ENCODE measurements at regions not wholly inside any gene's neighbourhood (a gene's known extent, or its start where the extent isn't known, plus 50 kb on each side); places are given as distances from the start of the nearest gene placed in this dataset.
A peak's percentile ranks its signal among the peaks of the same experiment; 100 is the strongest.
"Not testable (repeated sequence)": the region's sequence is repeated elsewhere in the genome, so short reads cannot be mapped to it uniquely, and the experiment has no call there.

DNA sequence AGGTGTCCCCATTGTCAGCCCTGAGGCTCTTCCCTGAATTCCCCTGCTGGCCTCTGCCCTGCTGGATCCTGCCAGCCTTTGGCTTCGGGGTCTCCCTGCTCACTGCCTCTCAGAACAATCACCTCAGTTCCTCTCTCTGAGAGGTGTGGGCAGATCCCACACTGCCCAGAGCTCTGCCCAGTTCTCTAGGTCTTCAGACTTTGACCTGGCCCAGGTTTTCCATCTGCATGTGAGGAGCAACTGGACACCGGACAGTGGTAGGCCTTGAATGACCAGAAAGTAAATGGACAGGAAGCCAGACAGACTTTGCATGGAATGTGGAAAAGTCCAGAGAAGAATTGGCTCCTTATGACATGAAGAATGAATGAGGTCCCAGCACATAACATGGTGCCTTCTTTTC, 111.8 kb downstream of the FOXD4L6 start:
- DNase-seq, result not testable (repeated sequence)

DNA sequence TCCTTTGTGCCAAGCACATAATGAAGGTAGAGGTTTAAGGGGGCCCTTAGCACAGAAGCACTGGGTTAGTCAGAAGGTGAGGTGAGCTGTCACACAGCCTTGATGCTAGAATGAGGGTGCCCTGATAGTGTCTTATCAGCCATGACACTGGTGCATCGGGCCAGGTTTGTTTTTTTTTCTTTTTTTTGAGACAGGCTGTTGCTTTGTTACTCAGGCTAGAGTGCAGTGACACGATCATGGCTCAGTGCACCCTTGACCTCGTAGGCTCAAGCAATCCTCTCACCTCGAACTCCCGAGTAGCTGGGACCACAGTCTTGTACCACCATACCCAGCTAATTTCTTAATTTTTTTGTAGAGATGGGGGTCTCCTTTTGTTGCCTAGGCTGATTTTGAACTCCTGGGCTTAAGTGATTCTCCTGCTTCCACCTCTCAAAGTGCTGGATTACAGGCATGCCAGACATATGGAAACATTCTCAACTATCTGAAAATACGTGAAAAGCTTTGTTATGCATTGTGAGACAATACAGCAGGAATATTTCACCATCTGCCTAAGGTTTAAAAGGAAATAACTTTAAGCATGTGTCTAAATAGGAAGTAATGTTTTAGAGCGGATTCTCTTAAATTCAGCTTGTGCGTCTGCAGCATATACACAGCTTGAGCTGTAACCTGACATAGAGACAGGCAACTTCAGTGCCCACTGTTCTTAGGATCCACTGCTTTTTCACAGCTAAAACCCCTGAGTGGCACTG, 128.4 kb downstream of the FOXD4L6 start:
- not testable (repeated sequence) for DNase-seq

GRCh38 chr9:40995490-40995889, 133.0 kb downstream of the FOXD4L6 start:
- DNase-seq, result not testable (repeated sequence)

DNA sequence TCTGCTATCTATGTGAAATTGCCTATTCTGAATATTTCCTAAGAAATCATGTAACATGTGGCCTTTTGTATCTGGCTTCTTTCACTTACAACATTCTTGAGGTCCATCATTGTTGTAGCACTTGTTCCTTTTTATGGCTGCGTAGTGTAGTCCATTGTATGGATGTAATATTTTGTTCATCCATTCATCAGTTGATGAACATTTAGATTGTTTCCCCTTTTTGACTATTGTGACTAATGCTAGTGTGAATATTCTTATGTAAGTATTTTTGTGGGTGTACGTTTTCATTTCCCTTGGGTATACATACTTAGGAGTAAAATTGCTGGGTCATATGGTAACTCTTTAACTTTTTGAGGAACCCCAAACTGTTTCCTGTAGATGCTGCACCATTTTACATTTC, 134.6 kb downstream of the FOXD4L6 start:
- not testable (repeated sequence) for DNase-seq

- DNase-seq, result not testable (repeated sequence)
These were observed 135.1 kb downstream of the FOXD4L6 start for GRCh38 chr9:40993375-40993774.

- not testable (repeated sequence) for DNase-seq
These were observed 136.0 kb downstream of the FOXD4L6 start for GRCh38 chr9:40992472-40992821.

- DNase-seq, result peak; percentile 98 to 99
These were observed 136.6 kb downstream of the FOXD4L6 start for GRCh38 chr9:40991741-40992471.

DNA sequence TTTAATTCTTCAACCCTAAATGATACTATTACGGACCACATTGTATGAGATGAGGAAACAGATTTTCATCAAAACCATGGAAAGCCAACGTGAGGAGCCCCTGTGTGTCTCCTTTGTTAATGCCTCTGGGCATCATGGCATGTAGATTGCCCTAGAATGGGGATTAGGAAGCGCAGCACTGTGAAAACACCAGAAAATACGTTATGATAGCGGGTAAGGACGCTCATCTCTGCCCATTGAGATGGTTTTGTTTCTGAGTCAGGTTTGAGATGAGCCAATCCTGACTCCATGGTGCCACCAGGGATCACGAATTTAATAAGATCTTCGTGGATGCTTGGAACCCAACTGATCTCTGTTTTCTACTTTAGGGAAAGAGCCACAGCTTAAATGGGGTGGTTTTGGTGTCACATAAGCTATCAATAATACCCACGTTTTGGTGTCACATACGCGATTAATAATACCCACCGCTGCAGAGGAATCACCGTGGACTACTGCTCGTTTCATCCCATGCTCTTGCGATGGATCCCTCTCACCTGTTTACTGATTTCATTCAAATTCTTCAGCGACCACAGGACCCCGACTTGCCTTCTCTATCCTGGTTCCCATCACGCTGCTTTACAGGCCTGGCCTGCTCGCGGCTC, 137.3 kb downstream of the FOXD4L6 start:
- DNase-seq, result not testable (repeated sequence)

DNA sequence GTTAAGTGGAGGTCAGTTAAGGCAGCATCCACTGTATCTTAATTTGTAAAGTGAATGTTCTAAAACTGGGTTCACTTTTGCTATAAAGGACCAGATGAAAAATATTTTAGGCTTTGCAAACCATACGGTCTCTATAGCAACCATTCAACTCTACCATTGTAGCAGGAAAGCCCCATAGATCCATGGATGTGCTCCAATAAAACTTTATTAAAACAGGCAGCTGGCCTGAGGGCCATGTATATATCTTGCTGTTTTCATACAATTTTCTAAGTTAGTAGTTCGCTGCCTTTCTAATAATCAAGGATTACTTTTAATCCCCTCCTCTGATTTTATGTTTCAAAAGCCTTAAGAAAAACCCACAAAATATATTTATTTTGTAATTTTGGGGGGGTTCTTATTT, 142.1 kb downstream of the FOXD4L6 start:
- DNase-seq, result not testable (repeated sequence)

DNA sequence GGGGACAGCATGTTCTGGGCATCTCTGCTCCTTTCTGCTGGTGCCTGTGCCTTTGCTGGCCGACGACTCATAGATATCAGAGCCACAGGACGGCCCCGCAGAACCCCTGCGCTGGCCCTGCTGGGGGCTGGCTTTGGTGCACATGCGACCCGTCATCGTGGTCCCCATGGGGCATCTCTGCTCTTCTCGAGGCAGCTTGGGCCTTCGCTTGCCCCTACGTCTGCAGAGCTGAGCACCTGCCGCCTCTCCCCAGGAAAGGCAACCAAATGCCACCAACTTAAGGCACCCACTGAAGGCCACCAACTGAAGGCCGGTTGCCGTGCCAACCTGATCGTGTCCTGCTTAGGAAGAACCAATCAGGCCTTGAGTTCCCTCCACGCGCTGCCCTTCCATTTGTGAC, 153.1 kb downstream of the FOXD4L6 start:
- DNase-seq, result not testable (repeated sequence)

GRCh38 chr9:40974912-40975311, 153.6 kb downstream of the FOXD4L6 start:
- DNase-seq, result not testable (repeated sequence)

DNA sequence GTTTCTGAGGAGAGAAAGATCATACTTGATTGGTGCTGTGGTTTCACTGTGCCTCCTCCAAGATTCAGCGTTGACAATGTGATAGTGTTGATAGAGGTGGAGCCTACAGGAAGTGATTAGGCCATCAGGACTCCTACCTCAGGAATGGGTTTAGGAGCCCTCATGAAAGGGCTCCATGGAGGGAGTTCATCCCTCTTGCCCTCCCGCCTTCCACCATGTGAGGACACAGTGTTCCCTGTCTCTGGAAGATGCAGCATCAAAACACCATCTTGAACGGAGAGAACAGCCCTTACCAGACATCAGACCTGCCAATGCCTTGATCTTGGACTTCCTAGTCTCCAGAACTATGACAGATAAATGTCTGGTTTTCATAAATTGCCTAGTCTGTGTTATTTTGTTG, 156.7 kb downstream of the FOXD4L6 start:
- not testable (repeated sequence) for DNase-seq

DNA sequence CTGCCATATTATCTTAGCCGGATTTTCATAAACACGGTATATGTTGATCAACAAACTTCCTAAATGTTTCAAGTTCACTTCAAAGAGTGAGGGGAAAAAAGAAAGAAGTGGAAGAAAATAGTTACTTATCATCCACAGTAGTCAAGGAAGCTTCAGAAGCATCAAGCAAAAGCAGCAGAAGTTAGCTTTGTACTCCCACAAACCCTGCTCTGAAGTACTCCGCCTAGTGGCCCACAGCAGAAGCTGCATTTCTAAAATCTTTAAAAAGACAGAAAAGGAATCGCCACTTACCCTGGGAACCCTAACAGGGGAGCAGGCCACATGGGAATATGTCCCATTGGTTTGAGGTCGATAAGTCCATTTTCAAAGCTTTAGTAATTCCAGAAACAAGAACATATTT, 158.1 kb downstream of the FOXD4L6 start:
- not testable (repeated sequence) for DNase-seq

DNA sequence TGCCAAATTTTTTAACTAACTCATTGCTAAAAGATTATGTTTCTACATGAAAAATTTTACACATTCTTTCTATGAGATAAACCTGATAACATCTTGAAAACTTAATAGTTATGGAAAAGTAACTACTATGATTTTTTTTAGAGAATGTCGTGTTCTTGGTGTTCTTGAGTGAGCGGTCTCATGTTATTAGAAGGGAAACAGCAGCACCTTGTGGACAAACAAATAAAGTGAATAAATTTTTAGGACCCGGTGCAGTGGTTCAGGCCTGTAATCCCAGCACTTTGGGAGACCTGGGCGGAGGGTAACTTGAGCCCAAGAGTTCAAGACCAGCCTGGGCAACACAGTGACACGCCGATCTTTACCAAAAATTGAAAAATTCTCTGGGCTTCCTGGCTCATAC, 166.0 kb downstream of the FOXD4L6 start:
- DNase-seq, result not testable (repeated sequence)

- DNase-seq, result not testable (repeated sequence)
These were observed 176.5 kb downstream of the FOXD4L6 start for GRCh38 chr9:40951876-40952494.

DNA sequence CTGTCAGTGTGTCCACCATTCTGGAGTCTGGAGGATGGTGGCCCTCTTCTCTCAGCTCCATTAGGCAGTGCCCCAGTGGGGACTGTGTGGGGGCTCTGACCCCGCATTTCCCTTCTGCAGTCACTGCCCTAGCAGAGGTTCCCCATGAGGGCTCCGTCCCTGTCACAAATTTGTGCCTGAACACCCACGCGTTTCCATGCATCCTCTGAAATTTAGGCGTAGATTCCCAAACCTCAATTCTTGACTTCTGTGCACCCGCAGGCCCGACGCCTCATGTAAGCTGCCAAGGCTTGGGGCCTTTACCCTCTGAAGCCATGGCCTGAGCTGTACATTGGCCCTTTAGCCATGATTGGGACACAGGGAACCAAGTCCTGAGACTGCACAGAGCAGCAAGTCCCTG, 182.3 kb downstream of the FOXD4L6 start:
- not testable (repeated sequence) for DNase-seq

- not testable (repeated sequence) for DNase-seq
These were observed 185.8 kb downstream of the FOXD4L6 start for GRCh38 chr9:40942730-40943129.

- DNase-seq, result not testable (repeated sequence)
These were observed 188.6 kb downstream of the FOXD4L6 start for GRCh38 chr9:40939888-40940209.

DNA sequence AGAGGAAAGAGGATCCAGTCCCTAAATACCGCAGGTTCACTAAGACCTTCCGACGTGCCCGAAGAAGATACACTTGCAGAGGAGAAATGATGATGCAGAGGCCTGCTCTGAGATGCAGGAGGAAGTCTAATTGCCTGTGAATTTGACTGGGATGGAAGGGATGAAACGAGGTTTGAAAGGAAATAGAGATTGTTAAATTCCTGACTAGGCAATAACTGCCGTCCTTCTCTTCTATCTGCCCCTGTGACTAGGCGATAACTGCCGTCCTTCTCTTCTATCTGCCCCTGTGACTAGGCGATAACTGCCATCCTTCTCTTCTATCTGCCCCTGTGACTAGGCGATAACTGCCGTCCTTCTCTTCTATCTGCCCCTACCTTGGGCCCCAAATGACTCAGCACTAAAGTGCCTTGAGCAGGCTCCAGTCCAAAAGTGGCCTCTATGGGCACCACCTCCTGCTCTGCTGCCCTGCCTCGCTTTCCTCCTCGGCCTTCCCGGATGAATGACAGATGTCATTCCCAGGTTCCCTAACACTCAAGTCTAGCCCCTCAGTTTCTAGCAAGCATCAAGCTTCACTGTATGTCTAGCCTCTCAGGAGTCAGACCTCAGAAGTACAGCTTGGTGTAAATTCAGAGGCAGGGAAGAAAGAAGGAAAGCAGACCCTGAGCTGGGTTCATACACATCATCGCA, 189.1 kb downstream of the FOXD4L6 start:
- not testable (repeated sequence) for DNase-seq

DNA sequence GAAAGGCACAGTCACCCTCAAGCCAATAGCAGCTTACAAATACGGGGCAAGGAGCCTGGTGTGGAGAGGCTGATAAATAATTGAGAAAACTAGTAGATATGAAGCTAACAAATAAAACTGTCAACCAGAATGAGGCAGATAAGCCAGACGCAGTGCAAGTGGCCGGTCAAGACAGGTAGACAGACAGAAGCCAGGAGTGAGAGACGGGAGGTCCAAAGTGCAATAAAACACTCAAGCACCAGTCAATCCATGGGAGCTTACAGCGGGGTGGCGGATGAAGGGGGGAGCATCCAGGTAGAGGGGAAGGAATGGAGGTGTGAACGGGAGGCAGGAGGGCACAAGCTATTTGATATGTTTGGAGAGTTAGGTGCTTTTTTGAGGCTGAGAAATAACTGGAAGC, 193.1 kb downstream of the FOXD4L6 start:
- DNase-seq, result no peak

GRCh38 chr9:40934480-40934879, 194.0 kb downstream of the FOXD4L6 start:
- not testable (repeated sequence) for DNase-seq

DNA sequence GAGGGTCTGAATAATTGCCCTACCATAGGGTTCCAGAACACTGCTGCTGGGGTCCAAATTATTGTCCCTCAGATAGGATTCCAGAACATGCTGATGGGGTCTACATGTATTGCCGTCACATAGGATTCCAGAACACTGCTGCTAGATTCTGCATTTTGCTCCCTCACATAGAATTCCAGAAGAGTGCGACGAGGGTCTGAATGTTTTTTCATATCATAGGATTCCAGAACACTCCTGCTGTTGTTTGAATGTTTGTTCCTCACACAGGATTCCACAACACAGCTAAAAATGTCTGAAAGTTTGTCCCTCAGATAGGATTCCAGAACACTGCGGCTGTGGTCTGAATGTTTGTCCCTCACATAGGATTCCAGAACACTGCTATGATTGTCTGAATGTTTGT, 198.1 kb downstream of the FOXD4L6 start:
- DNase-seq, result not testable (repeated sequence)

DNA sequence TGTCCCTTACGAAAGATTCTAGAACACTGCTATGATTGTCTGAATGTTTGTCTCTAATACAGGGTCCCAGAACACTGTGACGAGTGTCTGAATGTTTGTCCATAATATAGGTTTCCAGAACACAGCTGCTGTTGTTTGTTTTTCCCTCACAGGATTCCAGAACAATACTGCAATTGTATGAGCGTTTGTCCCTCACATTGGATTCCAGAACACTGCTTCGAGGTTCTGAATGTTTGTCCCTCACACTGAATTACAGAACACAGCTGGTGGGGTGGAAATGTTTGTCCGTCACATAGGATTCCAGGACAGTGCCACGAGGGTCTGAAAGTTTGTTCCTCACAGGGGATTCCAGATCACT, 199.0 kb downstream of the FOXD4L6 start:
- not testable (repeated sequence) for DNase-seq
